ENCODE measurements at regions not wholly inside any gene's neighbourhood (a gene's known extent, or its start where the extent isn't known, plus 50 kb on each side); places are given as distances from the start of the nearest gene placed in this dataset.
A peak's percentile ranks its signal among the peaks of the same experiment; 100 is the strongest.

DNA sequence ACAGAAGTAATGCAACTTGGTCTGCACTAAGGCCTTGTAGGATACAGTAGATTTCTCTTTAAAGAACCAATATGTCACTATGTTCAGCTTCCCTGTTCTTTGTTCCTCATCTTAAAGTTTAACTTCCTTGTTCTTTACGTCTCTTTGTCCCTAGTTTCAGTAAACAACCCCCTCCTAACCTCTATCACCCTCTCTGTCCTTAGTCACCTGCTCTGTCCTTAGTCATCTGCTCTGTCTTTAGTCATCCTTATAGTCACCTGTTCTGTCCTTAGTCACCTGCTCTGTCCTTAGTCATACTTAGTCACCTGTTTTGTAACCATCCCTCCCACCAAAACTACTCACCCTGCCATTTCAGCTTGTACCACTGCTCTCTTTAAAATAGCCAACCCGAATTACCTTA lies 144.6 kb upstream of the TMEM106B start:
- no peak for TF ChIP-seq L3MBTL2 (conservative IDR thresholded peaks at IDR 0.05)
- TF ChIP-seq BHLHE40 (IDR thresholded peaks at IDR 0.05; ENCODE audit: borderline replicate concordance), result no peak
- TF ChIP-seq FOXM1 (IDR thresholded peaks at IDR 0.05; ENCODE audit: borderline replicate concordance), result no peak
- no peak for TF ChIP-seq FOXK2 (IDR thresholded peaks at IDR 0.05)
- TF ChIP-seq ARNT (IDR thresholded peaks at IDR 0.05), result no peak
- TF ChIP-seq ELF4 (IDR thresholded peaks at IDR 0.05), result no peak
- no peak for TF ChIP-seq NFRKB (IDR thresholded peaks at IDR 0.05)
- TF ChIP-seq, protein P1, sequence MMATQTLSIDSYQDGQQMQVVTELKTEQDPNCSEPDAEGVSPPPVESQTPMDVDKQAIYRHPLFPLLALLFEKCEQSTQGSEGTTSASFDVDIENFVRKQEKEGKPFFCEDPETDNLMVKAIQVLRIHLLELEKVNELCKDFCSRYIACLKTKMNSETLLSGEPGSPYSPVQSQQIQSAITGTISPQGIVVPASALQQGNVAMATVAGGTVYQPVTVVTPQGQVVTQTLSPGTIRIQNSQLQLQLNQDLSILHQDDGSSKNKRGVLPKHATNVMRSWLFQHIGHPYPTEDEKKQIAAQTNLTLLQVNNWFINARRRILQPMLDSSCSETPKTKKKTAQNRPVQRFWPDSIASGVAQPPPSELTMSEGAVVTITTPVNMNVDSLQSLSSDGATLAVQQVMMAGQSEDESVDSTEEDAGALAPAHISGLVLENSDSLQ (IDR thresholded peaks at IDR 0.05), result no peak
- no peak for TF ChIP-seq LEF1 (IDR thresholded peaks at IDR 0.05; ENCODE audit: borderline replicate concordance)
- TF ChIP-seq FOXA1 (IDR thresholded peaks at IDR 0.05), result no peak
- no peak for TF ChIP-seq CTBP1 (IDR thresholded peaks at IDR 0.05; ENCODE audit: borderline replicate concordance)
- no peak for TF ChIP-seq SUZ12 (IDR thresholded peaks at IDR 0.05)
- TF ChIP-seq TARDBP (IDR thresholded peaks at IDR 0.05), result no peak
- no peak for TF ChIP-seq SP1 (IDR thresholded peaks at IDR 0.05)
- TF ChIP-seq ZNF384 (IDR thresholded peaks at IDR 0.05), result no peak
- TF ChIP-seq HDGF (IDR thresholded peaks at IDR 0.05; ENCODE audit: borderline replicate concordance), result no peak
- POLR2A ChIA-PET, result no interaction called here
- CTCF ChIA-PET, result no interaction called here
- DNase-seq (ENCODE audit: extremely low spot score), result no peak

DNA sequence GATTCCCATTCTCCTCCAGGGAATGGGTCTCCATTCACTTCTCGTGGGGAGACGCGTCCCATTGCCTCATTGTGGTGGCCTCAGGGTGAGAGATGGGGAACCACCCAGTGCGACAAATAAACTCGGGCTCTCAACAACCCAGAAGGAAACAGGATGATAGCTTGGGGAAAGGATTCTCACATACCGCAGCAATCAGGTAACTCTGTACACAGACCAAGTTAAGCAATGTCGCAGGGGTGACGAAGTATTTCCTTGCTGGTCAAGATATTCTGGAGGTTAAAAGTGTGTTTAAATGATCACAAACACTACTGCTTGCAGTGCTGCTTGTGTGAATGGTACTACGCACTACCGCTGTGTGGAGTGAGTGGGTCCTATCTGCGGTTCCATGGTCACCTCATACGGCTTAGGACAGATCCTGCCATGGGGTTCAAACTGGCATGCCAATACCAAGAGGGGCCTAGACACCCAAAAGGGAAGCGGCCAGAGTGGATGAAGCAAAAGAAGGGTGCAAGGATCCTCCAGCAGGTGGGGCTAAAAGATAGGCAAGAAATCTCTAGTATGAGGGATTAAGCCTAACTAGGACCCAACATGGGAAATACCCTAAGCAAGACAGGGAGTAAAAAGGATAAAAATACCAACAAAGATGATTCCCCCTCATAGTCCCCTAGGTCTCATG lies 143.8 kb upstream of the TMEM106B start:
- ChIA-PET CTCF (no interaction called here), POLR2A (no interaction called here)
- TF ChIP-seq FOXA1 (IDR thresholded peaks at IDR 0.05) (no peak), FOXM1 (IDR thresholded peaks at IDR 0.05; ENCODE audit: borderline replicate concordance) (no peak), CTBP1 (IDR thresholded peaks at IDR 0.05; ENCODE audit: borderline replicate concordance) (no peak)
- peak; percentile 36 for DNase-seq (ENCODE audit: extremely low spot score)

DNA sequence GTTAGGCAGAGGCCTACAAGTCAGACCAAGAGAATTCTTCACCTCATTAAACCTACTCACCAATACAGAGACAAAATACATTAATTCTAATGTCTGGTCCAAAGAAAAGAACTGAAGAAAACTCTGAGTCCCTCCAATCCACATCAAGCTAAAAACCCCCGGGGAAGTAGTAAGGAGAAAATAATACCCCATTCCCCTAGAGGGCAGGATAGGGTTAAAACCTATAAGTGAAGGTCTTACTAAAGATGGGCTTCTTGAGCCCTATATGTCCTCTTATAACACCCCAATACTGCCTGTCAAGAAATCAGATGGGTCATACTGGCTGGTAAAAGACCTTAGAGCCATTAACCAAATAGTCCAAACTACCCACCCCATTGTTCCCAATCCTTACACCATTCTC lies 141.3 kb upstream of the TMEM106B start:
- ChIA-PET POLR2A (no interaction called here), CTCF (no interaction called here)
- TF ChIP-seq SUZ12 (IDR thresholded peaks at IDR 0.05) (no peak), ARNT (IDR thresholded peaks at IDR 0.05) (no peak), BHLHE40 (IDR thresholded peaks at IDR 0.05; ENCODE audit: borderline replicate concordance) (no peak), ZNF384 (IDR thresholded peaks at IDR 0.05) (no peak), L3MBTL2 (conservative IDR thresholded peaks at IDR 0.05) (no peak), CTBP1 (IDR thresholded peaks at IDR 0.05; ENCODE audit: borderline replicate concordance) (no peak), ELF4 (IDR thresholded peaks at IDR 0.05) (no peak), SP1 (IDR thresholded peaks at IDR 0.05) (no peak), NFRKB (IDR thresholded peaks at IDR 0.05) (no peak)
- DNase-seq (ENCODE audit: extremely low spot score), result no peak

DNA sequence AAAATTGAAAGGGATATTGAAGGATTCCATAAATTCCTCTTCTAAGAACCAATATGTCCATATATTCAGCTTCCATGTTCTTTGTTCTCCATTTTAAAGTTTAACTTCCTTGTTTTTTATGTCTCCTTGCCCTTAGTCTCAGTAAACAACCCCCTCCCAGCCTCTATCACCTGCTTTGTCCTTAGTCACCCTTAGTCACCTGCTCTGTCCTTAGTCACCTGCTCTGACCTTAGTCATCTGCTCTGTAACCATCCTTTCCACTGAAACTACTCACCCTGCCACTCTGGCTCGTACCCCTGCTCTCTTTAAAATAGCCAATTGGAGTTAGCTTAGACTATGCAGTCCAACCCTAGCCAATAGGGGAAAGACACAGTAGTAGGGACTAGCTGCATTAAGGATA lies 136.2 kb upstream of the TMEM106B start:
- ChIA-PET CTCF (no interaction called here), POLR2A (no interaction called here)
- no peak for DNase-seq (ENCODE audit: extremely low spot score)
- TF ChIP-seq NFRKB (IDR thresholded peaks at IDR 0.05), result no peak
- TF ChIP-seq SP1 (IDR thresholded peaks at IDR 0.05), result no peak
- TF ChIP-seq SUZ12 (IDR thresholded peaks at IDR 0.05), result no peak
- TF ChIP-seq ELF4 (IDR thresholded peaks at IDR 0.05), result no peak
- TF ChIP-seq TARDBP (IDR thresholded peaks at IDR 0.05), result no peak
- no peak for TF ChIP-seq ARNT (IDR thresholded peaks at IDR 0.05)
- no peak for TF ChIP-seq FOXM1 (IDR thresholded peaks at IDR 0.05; ENCODE audit: borderline replicate concordance)
- no peak for TF ChIP-seq HDGF (IDR thresholded peaks at IDR 0.05; ENCODE audit: borderline replicate concordance)
- TF ChIP-seq CTBP1 (IDR thresholded peaks at IDR 0.05; ENCODE audit: borderline replicate concordance), result no peak
- no peak for TF ChIP-seq FOXK2 (IDR thresholded peaks at IDR 0.05)
- TF ChIP-seq FOXA1 (IDR thresholded peaks at IDR 0.05), result no peak
- TF ChIP-seq, protein P1 (IDR thresholded peaks at IDR 0.05), result no peak
- TF ChIP-seq ZNF384 (IDR thresholded peaks at IDR 0.05), result no peak
- TF ChIP-seq L3MBTL2 (conservative IDR thresholded peaks at IDR 0.05), result no peak
- no peak for TF ChIP-seq LEF1 (IDR thresholded peaks at IDR 0.05; ENCODE audit: borderline replicate concordance)
- no peak for TF ChIP-seq BHLHE40 (IDR thresholded peaks at IDR 0.05; ENCODE audit: borderline replicate concordance)

DNA sequence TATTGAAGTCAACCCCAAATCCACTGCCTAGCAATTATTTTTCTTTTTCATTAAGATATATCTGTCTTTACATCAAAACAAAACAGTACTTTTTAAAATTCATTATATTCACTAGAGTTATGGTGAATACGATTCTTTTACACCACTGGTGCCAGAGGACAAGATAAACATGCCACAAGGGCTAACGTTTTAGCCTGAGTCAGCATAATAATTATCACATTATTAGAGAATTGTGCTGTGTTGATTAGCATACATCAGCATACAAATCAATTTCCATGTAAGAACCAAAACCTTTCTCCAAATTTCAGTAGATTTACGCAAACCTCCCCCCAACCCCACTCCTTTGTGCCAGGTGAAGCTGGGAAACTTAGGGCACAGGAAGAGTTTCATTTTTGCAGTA lies 131.1 kb upstream of the TMEM106B start:
- no peak for DNase-seq (ENCODE audit: extremely low spot score)
- POLR2A ChIA-PET, result no interaction called here
- CTCF ChIA-PET, result no interaction called here
- TF ChIP-seq FOXA1 (IDR thresholded peaks at IDR 0.05) (no peak), HDGF (IDR thresholded peaks at IDR 0.05; ENCODE audit: borderline replicate concordance) (no peak), CTBP1 (IDR thresholded peaks at IDR 0.05; ENCODE audit: borderline replicate concordance) (no peak), ZNF384 (IDR thresholded peaks at IDR 0.05) (no peak), L3MBTL2 (conservative IDR thresholded peaks at IDR 0.05) (no peak), ARNT (IDR thresholded peaks at IDR 0.05) (no peak), FOXM1 (IDR thresholded peaks at IDR 0.05; ENCODE audit: borderline replicate concordance) (no peak), SP1 (IDR thresholded peaks at IDR 0.05) (no peak), FOXK2 (IDR thresholded peaks at IDR 0.05) (no peak)
- TF ChIP-seq, protein P1 (IDR thresholded peaks at IDR 0.05), result no peak

DNA sequence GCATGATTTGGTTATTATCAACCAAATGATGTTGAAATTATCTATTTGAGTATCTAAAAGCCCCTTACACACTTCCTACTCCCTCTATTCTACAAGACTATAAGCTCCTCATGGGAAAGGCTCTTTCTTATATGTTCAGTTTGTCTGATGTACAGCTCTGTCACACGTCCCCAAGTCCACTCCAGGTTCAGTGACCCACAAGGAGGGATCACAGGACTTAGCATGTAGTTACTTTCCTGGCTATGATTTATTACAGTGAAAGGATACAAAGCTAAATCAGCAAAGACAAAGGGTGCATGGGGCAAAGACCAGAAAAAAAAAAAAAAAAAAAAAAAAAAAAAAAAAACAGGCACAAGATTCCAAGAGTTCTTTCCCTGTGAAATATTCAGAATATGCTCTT lies 125.6 kb upstream of the TMEM106B start:
- ChIA-PET CTCF (no interaction called here), POLR2A (no interaction called here)
- DNase-seq (ENCODE audit: extremely low spot score), result no peak
- TF ChIP-seq BHLHE40 (IDR thresholded peaks at IDR 0.05; ENCODE audit: borderline replicate concordance) (no peak), ARNT (IDR thresholded peaks at IDR 0.05) (no peak), TARDBP (IDR thresholded peaks at IDR 0.05) (no peak)

All from HEK293T (cell line).